Stimulated activated CD4-positive, alpha-beta T cell treated with anti-CD3 and anti-CD28 coated beads, Interleukin-1b, Interleukin-23, amount 100 ng/mL, for 1 hour (primary cell): ENCODE measurements at regions not wholly inside any gene's neighbourhood (a gene's known extent, or its start where the extent isn't known, plus 50 kb on each side); places are given as distances from the start of the nearest gene placed in this dataset.

ENCODE experiments used
- DNase-seq, 2 donors: peaks; one replicate each; pipeline ENCODE4 v3.0.0-alpha.2; 2020; ENCODE audit warnings: low read depth in 2 of 2

DNA sequence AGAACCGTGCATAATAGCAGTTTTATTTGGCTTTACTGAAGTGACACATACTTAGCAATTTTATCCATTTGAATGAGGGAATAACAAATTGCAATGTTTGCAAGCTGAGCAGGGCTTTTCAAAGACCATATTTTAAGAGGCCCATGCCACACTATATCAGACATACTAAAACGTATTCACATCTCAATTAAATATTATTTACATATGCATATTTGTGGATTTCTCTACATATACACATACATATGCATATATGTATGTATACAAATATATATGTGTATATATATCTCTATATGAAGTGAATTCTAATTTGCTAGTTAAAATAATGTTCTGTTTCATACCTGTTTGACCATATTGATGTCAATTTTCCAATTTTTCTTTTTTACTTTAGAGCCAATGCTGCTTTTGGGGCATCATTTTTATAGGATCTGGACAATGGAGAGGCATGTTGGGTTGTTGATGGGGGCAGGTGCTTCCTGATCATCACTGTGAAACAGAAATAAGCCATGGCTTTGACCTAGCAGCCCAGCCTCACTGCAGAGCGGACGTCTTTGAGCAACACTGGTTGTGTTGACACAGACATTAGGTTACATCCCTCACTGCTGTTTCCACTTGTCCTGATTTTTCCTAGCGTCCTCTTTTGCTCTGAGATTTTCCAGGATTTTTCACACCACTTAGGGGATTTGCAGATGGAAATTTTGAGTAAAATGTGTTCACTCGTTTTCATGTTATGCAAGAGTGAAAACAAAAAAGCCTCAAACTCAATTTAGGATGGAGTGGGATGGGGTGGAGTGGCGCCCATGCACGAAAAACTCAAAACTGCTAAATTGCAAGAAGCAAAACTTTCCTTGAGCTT is 56.9 kb downstream of the RDH14 start:
- no peak for DNase-seq

DNA sequence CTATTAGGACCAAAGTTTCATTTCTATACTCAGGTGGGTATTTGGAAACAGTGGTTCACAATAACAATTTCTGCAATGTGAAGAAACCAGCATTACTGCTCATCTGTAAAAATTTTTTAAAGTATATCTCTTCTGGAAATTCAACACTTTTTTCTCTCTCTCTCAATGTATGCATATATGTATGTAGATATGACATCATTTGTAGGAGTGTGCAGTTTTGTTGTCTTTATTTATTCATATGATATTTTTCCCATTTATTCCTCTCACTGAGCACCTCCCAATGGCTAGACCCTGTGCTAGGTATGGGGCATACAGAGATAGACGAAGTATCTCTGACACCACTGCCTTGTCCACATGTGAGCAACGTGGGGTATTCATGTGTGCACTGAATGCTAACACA is 58.3 kb downstream of the RDH14 start:
- DNase-seq: no peak

DNA sequence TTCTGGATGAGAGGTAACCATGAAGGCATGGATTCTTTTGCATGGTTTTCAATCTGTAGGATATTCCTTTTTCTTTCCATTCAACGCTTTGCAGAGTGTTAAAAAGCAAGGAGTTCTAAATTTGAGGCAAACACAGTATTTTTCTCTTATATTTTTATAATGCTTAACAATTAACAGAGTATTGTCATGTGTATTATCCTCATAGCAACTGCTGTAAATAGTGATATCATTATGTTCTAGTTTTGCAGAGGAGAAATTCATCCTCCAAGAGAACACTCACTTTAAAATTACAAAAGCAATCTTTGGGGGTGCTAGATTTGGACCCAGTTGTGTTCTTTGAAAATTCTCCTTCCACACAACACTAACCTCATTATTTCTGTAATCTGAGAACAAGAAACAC is 58.7 kb downstream of the RDH14 start:
- DNase-seq: no peak

DNA sequence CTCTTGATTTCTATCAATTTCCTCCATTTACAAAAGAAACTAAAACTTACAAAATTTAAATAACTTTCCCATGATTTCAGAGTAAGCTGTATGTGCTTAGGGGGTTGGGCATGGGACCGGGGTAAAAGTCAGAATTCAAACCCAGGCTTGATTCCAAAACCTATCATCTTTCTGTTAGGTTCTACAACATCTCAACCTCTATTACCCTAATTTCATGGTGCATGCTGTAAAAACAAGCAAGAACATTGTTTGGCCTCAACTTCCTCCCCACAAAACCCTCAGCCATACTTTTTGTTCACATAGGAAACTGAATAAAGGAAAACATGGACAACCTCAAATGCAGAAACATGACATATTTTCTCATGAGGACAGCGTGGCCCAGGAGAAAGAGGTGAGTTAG is 59.3 kb downstream of the RDH14 start:
- no peak for DNase-seq

DNA sequence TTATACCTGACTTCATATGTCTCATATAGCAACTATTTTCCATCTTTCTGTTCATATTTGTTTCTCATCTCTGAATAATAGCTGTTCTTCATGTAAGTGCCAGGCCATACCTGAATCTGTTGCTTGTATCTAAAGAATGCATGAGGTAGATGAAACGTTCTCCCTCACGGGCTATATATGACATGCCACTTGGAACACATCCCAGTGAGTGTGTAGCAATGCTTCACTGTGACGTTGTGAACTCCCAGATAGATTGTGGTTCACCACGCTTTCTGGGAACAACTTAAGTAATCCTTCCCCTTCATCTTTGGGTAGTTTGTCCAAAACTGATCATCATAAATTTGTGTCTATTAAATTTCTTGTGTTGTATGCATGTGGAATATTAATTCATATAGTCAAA is 60.1 kb downstream of the RDH14 start:
- DNase-seq: no peak

DNA sequence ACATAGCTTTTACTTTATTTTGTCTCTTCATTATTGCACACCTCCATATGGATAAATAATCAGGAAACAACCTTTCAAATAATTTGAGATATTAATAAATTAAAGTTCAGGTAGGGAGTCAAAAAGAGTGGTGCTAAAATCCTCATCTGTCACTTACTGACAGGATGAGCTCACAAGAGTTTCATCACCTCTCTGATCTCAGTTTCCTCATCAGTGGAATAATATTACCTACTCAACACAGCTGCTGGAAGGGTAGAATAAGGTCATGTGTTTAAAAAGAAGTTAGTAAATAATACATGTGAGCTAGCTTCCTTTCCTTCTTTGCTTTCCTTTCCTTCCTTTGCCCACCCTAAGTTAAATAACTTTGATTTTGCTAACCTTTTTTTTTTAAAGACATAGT is 61.9 kb downstream of the RDH14 start:
- DNase-seq: no peak

DNA sequence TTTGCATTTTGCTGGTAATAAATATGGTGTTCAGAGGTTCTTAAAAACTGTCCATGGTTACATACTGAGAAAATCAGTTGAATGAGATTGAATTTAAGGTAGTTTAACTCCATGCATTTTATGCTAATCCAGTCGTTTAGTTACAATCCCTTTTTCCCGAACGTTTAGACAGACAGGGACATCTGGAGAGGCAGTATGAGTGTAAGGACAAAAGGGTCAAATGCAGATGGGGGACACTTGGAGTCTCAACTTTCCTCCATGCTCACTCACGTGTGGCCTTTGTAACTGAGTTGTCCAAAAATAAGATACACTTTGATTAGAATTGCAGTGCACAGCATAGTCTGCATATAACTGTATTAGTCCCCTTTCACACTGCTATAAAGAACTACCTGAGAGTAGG is 63.9 kb downstream of the RDH14 start:
- no peak for DNase-seq

DNA sequence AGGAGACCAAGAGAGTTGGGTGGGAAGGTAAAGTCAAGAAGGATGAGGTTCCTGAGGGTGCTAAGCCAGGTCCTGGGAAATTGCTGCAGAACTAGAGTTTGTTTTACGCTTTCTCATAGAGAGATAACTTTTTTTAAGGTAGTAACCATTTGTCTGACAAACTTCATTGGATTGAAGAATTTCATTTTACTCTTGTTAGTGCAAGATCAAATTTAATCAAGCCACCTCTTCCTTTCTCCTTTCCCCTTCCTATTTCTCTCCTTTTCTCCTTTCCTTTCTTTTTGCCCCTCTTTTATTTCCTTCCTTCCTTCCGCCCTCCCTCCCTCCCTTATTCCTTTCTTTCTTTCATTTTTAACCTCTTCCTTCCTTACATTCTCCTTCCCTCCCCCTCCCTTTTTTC is 65.4 kb downstream of the RDH14 start:
- DNase-seq: no peak

DNA sequence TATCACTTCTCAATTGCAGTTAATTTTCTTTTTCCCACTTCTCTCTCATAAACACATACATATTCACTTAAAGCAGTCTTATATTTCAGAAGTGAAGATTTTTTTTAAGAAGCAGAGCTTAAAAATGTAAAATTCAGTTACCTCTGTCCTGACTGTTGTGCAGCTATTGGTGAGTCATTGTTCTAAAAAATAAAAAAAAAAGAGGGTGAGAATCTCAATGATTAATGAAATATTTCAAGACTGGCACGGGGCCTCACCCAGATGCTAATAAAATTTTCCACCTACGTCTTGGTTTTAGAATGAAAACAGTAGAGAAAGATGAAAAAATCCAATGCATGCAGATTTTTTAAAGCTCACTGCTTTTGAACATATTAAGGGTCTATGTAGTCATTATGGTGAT is 67.7 kb downstream of the RDH14 start:
- DNase-seq: no peak

DNA sequence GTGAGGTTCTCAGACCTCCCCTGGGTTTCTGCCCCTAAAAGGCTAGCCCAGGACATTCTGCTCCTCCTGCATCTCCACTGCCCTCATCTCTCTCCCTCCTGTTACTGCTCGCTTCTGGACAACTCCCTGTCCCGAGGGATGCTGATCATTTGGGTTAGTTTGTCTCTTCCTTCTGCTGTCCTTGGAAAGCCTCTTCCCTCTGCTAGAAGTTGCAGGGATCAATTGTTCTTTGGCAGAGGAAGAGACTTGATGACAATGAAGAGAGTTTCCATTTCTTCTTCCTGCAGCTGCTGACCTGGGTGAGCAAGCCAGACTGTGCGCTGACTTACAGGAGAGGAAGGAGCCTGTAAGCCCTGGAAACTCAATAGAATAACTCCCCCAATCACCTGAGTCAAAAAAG is 68.9 kb downstream of the RDH14 start:
- DNase-seq: no peak

DNA sequence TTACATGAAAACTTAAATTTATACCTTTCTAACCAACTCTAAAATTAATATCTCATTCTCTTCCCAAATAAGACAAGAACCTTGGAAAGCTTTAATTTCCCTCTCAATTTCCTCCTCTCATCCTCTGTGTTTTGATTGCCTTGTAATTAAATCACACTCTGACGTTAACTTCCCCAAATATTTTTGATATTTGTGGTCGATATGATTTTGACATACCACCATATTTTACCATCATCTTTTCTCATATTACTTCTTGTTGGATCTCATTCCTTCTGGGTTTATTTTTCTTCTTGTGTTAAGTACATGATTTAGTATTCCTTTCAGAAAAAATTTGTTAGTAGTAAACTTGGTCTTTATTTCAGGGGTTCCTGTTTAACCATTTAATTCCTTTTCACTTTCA is 69.6 kb downstream of the RDH14 start:
- DNase-seq: no peak

DNA sequence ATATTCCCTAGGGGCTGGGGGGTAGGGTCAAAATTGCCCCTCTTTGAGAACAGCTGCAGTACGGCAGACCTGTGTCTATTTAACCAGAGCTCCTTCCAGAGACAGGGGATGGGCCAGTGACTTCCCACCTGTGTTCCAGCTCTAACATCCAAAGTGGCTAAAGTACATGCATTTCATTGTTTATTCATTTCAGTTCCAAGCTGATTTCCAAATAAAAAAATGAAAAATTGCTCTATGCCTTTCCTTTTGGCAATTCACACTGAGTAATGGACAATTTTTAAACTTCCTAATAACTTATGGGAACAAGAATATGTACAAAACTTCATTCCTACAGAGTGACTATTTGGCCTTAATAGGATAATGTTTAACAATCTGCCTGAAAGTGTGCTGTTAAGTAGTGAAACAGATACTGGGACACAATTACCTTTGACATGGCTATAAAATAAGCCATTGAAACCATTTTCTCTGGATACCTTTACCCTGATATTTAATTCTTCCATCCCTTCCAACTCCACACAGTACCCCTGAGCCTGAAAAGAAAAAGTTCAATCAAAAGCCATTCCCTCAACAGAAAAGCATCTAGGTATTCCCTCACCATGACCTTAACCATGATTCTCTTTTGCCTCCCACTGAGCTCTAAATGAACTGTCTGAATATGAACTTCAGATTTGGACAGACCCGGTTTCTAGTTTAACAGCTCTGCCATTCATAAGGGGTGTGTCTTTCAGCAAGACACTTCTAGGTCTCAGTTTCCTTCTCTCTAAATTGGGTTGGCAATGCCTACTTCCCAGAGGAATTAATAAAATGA is 73.1 kb downstream of the RDH14 start:
- no peak for DNase-seq

DNA sequence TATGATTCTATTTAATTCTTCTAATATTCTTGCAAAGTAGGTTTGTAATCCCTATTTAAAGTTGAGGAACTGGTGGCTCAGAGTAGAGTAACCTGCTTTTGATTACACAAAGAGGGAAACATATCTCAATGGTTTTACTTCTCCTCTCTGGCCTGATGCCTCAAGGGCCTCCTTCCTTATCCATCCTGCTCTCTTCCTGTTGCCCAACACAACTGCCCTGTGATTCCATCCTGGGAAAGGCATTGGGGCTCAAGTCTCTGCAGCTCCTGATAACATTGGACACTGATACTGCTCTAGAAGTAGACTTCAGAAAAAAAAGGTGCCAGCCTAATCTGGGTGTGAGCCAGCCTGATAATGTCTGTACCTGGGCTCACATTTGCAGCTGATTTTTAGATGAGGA is 75.8 kb downstream of the RDH14 start:
- no peak for DNase-seq

DNA sequence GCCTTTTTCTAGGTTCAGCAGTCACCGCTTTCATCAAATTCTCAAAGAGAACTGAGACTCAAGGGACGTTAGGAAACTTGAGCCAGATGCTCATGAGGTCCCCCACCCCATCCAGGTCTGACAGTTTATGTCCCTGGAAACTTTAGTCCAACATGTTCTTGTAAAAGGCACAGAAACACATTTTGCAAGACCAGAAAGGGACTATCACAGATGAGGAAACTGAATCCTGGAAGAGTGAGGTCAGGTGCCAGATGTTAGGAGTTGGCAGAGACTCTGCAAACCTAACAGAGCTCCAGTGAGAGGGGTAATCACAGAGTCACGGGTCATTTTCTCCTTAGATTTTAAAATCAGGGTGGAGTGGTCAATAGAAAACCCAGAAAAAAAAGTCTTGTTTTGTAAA is 76.6 kb downstream of the RDH14 start:
- no peak for DNase-seq

DNA sequence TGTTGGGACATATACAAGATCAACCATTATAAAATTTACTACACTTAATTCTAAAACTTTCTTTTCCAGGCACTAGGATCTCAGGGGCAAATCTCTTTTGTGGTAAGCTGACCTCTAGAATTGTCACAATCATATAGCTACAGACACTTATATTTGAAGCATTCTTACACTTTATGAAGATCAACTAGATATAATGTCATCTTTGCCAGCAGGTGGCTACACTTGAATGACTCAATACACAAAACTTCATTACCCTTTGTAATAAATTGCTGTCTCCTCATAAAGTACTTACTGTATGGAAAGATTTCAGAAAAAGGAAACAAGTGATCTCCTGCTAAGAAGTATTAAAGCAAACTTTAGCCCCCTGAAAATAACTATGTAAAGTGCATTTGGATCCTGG is 77.8 kb downstream of the RDH14 start:
- no peak for DNase-seq

DNA sequence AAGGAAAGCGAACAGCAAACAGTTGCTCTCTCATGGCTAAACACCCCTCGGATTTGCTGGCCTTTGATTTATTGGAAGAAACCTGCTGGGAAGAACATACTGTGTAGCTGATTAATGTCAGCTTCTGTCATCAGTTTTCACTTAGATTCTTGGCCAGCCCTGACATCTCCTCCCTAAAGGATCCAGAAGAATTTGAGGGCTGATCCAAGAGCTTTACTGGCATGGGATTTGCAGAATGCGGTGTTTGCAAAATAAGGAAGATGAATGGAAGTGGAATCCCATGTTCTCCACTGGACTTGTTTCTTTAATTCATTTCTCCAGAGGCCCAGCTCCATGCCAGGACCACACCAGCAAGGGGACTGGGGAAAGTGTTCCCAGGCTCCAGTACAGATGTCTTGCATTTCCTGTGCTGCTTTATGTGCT is 80.5 kb downstream of the RDH14 start:
- no peak for DNase-seq

DNA sequence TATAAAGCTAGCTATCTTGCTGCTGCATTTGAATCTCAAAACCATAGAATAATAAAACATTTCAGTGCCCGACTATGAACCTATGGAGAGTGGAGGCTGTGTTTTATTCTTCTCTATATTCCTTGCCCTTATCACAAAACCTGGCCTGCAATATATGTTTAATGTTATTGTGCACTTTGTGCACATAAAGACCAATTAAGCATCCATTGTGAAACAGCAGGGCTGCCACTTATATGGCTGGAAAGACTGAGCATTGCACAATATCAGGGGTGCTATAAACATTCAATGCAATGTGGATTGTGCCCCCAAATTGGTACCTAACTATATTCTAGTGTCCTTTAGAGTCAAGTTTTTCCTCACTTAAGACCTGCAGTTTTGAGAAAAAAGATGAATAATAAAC is 83.2 kb downstream of the RDH14 start:
- DNase-seq: no peak

DNA sequence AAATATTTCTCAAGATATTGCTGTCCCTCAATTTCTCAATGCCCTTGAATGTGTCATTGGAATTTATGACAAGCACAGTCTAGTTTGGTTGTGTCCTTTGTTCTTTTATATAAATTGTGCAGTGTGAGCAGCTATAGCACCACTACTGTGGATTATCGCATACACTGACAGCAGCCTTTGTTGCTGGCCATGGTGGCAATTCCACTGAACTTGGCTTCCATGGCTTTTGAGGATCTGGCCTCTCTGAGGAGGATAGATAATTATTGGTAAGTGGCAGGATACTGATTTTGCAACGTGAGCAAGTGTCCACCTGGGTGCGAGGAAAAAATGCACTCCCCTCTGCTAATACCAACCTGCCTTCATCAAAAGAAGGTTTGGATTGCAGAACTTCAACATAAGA is 84.0 kb downstream of the RDH14 start:
- no peak for DNase-seq

DNA sequence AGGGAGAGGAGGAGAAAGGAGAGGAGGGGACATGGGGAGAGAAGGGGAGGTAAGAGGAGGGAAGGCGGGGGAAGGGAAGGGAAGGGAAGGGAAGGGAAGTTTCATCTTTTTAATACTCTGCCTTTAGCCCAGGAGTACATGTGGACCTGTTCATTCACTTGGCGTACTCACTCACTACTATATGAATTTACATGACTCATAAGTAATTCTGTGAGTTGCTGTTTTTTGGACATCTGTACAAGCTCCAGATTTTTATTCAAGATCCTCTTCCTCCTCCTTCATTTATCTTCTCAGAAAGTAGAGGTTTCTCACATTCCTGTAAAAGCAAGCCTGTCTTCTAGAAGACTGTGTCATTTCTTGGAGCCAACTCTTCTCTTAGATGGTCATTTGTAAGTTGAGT is 84.6 kb downstream of the RDH14 start:
- no peak for DNase-seq

DNA sequence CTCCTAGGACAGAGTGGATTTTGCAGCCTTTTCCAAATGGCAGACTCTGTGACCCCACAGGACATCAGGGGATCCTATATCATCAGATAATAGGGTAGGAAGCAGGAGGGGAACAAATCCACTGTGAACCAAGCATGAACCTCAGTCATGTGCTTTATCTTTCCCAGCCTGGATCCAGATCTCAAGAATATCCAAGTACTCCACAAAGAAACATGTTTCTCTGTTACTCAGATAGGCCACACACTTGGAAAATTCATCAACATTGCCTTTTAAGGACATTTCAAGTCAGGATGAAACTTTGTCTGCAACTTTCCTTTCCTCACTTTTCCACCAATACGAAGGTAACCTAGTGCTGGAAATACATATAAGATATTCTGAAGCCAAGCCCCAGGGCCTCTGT is 85.8 kb downstream of the RDH14 start:
- no peak for DNase-seq

DNA sequence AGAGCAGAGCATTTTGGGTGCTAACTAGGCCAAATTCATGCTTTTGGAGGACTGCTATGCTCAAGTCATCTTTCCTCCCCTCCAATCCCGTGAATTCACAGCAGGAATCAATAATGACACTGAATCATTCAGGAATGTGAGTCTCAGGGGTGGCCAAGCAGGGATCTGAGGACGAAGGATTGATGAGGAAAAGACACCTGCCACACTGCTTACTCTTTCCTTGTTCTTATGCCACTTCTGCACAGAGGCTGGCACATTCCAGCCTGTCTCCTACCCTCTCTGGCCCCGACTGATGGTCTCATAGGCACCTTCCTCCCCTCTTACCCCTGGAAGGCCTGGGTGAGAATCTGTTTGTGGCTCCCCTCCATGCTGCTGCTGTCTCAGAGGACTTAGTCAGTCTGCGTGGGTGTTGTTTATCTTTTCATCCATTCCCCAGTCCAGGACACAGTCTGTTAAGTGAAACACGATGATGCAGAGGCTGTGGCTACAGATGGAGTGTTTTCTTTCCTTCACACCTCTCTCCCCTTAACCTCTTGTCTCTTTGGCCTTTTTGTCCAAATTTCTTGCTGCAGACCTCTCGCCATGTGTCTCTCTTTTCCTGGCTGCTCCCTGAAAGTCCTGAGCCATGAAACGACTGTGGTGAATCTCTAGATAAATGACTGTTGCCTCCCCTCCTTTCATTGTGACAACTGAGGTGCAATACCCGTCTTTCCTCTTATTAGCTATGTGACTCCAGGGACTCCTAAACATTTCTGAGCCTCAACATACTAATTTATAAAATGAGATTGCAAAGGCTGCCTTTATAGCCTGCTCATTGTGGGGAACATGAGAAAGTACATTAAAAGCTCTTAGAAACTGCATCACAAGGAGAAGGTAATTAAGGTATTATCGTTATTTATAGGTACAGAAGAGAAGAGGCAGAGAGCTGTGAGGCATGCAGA is 86.9 kb downstream of the RDH14 start:
- DNase-seq: no peak

DNA sequence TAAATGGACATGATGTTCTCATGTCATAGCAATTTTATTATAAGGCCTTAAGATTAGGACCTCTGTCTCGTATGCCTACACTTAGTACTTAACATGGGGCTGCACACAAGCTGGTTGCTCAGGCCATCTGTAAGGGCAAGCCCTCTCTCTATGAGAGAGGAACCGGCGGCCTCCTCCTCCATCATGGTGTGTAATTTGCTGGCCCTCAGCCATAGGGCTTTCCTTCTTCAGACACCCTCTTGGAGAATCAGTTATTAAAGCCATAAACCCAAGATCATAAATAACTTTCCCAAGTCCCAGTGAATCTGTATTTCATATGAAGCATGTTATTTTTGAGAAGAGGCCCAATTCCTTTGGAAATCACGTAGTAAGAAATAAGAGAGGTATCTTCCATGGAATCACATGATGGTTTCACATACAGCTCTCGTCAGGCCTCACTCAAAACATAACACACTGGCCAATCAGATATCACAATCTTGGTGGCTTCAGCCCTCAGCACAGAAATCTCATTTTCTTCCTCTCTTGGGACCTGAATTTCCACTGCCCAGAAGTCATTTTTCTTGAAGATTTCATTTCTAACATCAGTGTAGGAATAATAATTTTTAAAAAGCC is 92.6 kb downstream of the RDH14 start:
- DNase-seq: no peak
